Tongue (tissue), 1 donor: ENCODE measurements at regions not wholly inside any gene's neighbourhood (a gene's known extent, or its start where the extent isn't known, plus 50 kb on each side); places are given as distances from the start of the nearest gene placed in this dataset.
A peak's percentile ranks its signal among the peaks of the same experiment; 100 is the strongest.

Source experiments
- DNase-seq: peaks from one replicate; pipeline ENCODE4 v3.0.0-alpha.2; 2015

DNA sequence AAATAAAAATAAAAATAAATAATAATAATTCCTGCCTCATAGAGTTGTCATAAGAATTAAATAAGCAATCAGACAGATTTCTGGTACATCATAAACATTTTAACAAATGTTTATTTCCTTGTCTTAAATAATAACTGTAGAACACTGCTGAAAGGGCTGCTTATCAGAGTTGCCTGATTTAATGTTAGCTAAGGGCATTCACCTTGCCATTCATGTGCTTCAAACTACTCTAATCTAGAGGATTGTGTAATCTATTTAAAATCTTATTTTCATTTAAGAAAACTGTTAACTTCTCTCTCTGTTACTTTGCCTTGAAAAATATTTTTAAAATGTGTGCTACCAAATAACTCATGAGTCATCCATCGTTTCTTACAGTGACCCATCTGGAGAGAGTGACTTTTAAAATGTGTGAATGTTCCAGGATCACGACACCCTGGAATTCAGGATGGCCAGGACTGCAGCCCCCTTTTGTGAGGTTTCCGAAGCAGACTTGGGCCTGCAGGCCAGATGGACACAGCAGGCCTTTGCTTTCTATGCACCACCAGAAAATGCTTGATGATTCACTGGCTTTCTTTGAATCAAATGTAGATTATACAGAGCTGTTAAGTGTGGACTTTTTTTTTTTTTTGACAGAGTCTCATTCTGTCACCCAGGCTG is 109.1 kb upstream of the TNS3 start:
- DNase-seq, result no peak

DNA sequence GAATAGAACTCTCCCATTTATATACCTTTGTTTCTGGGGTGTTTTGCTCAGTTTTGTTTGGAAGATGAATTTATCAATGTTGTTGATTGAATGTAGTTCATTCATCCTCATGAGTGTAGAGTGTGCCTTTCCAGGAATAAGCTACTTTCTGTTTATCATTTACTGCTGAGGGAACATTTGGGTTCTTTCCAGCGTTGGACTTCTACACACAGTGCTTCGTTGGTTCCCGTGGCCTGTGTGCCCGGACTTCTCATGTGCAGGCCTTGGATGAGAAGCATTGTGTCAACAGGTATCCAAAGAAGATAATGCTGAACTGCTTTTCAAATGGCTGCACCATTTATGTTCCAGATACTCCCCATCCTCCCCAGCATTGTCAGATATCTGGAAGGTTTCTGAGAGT is 107.6 kb upstream of the TNS3 start:
- no peak for DNase-seq

DNA sequence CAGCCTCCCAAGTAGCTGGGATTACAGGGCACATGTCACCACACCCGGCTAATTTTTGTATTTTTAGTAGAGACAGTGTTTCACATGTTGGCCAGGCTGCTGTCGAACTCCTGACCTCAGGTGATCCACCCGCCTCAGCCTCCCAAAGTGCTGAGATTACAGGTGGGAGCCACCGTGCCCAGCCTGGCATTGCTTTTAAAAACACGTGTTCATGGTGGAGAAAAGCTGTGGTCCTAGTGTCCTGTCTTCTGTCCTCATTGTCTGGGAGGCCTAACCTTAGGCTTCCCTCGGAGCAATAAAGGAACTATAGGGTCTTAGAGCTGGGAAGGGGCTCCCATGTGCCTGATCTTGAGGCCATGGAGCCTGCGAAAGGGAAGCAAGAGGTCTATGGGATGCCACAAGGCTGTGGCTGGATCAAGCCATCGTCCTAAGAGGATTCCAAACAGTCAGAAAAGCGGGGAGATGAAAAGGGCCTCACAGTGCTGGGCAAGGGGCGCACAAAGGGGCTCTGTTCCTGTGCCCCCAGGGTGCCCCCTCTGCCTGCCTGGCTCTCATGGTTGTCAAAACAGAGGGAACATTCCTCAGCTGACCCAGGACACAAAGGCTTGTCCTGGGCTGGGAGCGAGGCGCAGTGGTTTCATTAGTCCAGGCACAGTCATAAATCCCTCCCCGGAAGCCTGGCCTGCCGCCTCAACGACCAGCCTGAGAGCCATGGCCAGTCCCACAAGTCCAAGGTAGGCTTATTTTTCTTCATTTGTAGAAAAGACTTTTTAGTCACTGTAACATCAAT is 106.6 kb upstream of the TNS3 start:
- DNase-seq, result no peak

DNA sequence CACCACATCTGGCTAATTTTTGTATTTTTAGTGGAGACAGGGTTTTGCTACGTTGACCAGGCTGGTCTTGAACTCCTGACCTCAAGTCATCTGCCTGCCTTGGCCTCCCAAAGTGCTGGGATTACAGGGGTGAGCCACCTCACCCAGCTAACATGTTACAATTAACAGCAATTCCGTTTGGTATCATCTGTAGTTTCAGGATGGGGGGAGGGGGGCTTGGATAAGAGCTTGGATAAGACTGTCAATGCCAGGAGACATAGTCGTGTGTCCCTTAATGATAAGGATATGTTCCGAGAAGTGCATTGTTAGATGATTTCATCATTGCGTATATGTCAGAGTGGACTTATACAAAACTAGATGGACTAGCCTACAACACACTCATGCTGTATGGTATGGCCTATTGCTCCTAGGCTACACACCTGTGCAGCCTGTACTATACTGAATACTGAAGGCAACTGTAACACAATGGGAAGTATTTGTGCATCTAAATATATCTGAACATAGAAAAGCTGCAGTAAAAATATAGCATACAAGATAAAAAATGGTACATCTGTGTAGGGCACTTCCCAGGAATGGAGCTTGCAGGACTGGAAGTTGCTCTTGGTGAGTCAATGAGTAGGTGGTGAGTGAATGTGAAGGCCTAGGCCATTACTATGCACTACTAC is 103.9 kb upstream of the TNS3 start:
- no peak for DNase-seq

DNA sequence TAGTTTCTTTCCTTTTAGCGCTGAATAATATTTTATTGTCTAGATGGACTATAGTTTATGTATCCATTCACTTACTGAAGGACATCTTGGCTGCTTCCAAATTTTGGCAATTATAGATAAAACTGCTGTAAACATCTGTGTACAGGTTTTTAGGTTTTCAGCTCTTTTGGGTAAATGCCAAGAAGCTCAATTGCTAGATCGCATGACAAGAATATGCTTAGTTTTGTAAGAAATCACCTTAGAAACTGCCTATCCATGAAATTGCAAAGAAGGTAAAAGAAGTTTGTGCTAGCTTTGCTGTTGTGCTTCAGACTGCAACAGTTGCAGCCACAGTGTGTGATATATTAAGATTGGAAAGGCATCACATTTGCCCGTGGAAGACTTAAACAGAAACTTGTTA is 103.2 kb upstream of the TNS3 start:
- peak; percentile 62 for DNase-seq

- DNase-seq, result no peak
These were observed 102.8 kb upstream of the TNS3 start for GRCh38 chr7:47684728-47685127.

DNA sequence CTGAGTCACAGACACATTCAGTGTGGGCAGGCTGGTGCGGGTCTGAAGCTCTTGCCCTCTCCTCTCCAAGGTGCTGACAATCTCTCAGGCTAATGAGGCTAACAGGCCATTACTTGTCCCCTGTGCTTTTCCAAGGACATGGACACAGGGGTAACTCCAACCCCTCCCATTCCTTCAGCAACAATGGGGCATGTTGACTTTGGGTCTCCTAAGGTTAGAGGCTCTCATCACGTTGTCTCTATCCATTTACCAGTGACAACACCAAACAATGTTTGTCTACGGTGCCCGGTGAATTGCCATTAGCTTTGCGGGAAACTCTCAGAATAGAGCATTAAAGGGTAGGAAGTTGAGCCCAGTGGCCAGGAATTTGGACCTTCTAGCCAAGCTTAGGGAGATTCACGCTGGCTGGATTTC is 101.6 kb upstream of the TNS3 start:
- no peak for DNase-seq

- DNase-seq, result no peak
These were observed 101.0 kb upstream of the TNS3 start for GRCh38 chr7:47682874-47683273.

DNA sequence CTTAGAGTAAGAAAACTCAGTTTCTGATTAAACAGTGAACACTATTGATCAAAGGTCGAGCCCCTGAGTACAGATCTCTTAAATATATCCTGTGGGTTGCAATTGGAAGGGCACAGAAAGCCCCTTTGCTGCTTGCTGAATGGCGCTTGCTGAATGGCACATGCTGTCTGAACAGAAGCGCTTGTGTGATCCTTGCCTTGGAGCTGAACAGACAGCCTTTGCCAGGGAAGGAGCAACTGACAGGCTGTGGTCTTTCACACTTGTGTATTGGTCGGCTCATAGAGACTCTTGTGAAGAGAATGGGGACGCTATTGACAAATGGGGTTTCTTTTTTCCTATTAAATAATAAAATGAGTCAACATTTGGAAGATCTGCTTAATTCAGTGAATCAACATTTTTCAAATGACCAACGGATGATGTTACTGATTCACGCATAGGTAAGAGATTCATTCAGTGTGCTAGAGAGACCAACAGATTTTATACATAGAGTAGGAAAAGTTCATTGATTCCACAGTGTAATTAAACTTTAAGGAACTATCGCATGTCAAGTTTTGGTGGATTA is 99.4 kb upstream of the TNS3 start:
- no peak for DNase-seq

DNA sequence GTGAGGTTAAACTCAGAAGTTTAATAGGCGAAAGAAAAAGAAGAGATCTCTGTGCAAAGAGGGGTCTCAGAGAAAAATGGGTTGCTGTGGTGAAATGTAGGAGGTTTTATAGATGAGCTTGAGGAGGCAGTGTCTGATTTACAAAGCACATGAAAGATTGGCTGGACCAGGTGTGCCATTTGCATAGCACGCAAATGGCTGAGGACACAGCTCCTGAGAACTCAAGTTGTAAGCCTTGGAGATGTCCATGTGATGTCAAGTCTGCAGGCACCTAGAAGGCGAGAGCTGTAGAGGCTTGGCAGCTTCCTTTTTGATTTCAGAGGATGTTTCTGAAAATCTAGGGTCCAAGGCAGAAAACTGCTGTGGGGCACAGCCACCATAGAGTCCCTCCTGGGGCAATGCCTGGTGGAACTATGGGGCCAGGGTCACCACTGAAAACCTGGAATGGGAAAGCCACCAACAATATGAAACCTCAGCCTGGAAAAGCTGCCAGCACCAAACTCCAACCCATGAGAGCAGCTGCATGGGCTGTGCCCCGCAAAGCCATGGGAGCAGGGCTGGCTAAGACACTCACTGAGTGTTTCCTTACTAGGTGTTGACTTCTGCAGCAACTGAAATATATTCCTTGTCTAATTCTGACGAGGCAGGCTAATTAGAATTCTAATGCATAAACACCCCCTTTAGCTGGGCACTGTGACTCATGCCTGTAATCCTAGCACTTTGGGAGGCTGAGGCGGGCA is 96.9 kb upstream of the TNS3 start:
- DNase-seq, result no peak

DNA sequence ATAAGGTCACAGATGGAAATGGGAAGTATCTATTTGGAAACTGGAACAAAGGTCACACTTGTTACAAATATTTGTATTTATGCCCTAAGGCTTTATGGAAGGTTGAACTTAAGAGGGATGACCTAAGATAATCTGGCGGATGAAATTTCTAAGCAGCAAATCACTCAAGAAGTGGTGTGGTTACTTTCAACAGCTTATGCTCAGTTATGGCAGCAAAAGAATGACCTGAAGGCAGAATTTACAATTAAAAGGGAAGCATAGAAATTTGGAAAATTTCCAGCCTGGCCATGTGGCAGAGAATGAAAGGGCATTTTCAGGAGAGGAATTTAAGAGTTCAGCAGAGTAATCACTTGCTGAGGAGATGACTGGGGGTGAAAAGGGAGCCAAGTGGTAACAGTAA is 95.8 kb upstream of the TNS3 start:
- DNase-seq, result no peak

DNA sequence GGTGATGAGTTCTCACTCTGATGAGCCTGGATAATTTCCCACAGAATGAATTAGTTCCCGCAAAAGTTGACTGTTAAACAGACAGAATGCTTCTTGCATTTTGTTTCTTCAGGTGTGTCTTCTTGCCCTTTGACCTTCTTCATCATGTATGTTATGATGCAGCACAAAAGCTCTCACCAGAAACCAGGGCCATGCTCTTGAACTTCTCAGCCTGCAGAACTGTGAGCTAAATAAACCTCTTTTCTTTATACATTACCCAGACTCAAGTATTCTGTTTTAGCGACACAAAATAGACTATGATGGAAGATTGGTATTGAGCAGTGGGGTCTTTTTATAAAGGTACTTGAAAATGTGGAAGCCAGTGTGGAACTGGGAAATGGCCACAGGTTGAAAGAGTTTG is 95.2 kb upstream of the TNS3 start:
- no peak for DNase-seq

DNA sequence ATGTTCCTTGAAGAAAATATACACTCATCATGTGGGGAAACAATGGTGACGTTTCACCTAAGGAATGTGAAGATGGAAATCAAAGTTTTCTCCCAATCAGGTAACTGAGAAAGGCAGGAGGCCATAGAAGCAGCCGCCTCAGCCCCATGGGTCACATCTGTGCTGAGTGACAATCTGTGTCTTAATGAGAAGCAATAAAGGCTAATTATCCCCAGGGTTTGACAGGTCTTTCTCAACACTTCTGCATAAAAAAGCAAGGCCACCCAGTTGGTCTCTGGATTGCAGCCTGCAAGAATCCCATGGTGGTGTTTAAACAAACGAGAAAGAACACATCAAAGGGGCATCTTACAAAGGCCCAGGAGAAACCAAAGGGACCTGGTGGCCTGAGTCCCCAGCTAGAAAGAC is 91.1 kb upstream of the TNS3 start:
- DNase-seq, result no peak

DNA sequence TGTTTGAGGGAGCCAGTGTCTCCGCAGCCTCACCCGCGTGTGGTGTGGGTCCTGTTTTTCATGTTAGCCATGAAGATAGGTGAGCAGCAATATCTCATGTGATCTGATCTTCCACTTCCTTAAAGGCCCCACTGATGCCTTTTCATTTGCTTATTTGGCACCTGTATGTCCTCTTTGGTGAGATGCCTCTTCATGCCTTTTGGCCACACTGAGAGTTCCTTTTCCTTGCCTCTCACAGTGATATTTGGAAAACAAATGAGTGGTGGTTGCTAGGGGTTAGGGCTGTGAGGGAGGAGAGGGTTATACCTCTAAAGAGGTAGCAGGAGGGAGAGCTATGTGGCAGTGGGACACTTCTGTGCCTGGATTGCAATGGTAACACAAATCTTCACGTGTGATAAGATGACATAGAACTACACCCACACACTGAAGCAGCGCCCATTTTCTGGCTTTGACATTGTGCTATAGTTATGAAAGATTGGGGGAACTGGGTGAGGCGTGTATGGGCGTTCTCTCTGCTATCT is 90.4 kb upstream of the TNS3 start:
- no peak for DNase-seq

DNA sequence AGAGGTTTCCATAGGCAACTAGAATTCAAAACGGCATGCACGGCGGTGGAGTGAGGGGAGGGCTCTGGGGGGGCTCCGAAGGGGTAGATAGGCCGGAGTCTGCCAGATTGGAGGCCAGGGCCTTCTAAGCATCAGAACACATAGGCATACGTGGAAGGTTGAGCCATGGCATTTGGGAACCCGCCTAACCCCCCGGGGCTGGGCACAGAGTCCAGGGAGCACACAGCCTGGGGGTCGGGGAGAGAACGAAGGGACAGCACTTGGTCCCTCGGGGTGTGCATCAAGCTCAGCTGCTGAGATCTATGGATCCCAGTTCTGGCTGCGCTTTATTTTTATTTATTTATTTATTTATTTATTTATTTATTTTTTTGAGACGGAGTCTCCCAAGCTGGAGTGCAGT is 89.4 kb upstream of the TNS3 start:
- no peak for DNase-seq

GRCh38 chr7:47670729-47671128 is 88.8 kb upstream of the TNS3 start:
- no peak for DNase-seq

- no peak for DNase-seq
These were observed 88.0 kb upstream of the TNS3 start for GRCh38 chr7:47669901-47670384.

DNA sequence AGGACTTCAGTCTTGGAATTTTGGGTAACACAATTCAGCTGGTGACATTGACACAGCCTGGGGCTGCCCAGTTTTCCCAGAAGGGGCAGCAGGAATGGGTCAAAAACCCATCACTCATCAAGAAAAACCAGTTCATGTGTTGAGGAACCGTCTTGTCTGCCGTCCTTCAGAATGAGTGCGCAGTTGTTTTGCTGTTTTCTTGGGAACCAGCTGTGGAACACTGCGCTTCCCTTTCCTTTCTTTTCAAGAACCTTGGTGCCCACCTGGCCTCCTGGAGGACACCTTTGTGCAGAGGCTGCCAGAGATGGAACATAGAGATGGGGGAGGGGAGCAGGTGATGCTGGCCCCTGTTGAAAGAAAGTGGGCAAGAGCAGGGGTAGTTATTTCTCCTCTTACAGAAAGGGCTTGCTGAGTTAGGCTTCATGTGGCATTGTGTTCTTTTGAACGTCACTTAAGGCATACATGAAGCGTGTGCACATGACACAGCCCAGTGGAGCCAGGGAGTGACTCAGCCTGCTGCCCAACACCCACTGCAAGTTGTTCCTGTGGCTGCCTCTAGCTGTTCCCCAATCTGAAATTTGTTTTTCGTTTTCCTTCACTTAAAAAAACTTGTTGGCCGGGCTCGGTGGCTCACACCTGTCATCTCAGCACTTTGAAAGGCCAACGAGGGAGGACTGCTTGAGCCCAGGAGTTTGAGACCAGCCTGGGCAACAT is 87.4 kb upstream of the TNS3 start:
- DNase-seq, result peak; percentile 65

DNA sequence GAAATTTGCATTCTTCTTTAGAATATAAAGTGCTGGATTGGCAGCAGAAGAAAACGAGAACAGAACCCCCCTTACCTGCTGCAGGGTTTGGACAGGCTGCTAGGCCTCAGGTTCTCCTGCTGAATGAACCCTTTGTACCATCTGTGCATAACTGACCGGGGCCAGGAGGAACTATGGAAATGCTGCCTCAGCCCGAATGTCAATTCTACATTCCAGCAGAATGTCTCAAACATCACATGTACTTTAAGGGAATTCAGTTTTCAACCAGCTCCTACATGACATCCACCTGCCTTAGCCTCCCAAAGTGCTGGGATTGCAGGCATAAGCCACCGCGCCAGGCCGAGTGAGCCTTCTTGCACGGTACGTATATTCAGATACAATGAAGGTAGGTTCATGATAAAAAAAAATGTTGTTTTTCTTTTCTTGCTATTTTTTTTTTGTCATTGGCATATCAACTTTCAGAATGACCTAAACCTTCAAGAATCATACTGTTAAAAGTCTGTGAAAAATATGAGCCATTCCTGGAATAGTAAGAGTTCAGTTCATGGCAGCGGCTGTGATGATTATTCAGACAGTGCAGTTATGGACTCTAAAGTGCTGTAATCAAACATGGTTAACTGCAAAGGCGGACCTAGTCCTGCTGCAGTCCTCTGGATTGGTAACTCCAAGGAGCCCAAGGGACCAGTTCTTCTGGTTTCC is 84.4 kb upstream of the TNS3 start:
- DNase-seq, result no peak

- DNase-seq, result no peak
These were observed 82.8 kb upstream of the TNS3 start for GRCh38 chr7:47664650-47665195.

DNA sequence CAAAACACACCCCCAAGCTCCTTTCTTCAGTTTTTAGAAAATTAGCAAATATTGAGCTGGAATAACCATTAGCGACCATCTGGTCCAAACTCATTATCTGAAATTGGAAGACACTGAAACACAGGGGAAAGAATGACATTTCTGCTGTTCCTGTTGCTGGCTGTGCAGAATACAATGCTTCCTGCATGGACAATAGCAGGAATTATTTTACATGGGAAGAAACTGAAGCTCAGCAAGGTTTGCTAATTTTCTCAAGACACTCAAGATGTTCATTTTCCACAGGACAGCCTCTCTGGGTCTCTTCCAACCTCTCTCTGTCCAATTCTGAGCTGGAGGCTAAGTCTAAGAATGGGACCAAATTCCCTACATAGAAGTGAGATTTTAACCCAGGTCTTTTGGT is 81.9 kb upstream of the TNS3 start:
- peak; percentile 54 for DNase-seq
